IMR-90 (cell line): ENCODE measurements at regions not wholly inside any gene's neighbourhood (a gene's known extent, or its start where the extent isn't known, plus 50 kb on each side); places are given as distances from the start of the nearest gene placed in this dataset.

Experiments used
- ATAC-seq: fragments of 200-7000 bp; cut with Tn5 transposase; 2 replicates; pipeline ENCODE4 v1.9.1; 2020; ENCODE audit warnings: low read depth, mild to moderate bottlenecking, moderate library complexity
- BruUV-seq: library from RNA; stranded (reverse); fragments of 400-500 nt; replicated peaks from 2 replicates; lab custom pipeline; 2021; lab: Mats Ljungman, UMichigan
- CTCF ChIA-PET: fragments of 300-600 bp; formaldehyde crosslinking; extraction: SDS; loops from one replicate; lab custom pipeline; 2021; ENCODE audit warnings: antibody characterized with exemption; lab: Yijun Ruan, JAX
- POLR2A ChIA-PET: fragments of 300-600 bp; sonication (Branson Sonifier 250); formaldehyde crosslinking; loops from one replicate; lab custom pipeline; 2022; ENCODE audit warnings: antibody characterized with exemption; ENCODE audit not compliant: unreplicated experiment; lab: Charles Lee
- DNase-seq: peaks from one replicate; pipeline ENCODE4 v3.0.0; 2013
- H2AFZ ChIP-seq: replicated peaks from 2 replicates; pipeline ENCODE3; 2013; ENCODE audit warnings: low read length, mild to moderate bottlenecking; ENCODE audit not compliant: poor library complexity
- H2AK5ac ChIP-seq: 2 replicates; pipeline ENCODE4 v1.6.1; 2013; ENCODE audit warnings: low read depth, low read length, inconsistent platforms
- H2AK9ac ChIP-seq: replicated peaks from 2 replicates; pipeline ENCODE3; 2013; ENCODE audit warnings: mild to moderate bottlenecking, low read depth, low read length, moderate library complexity; ENCODE audit not compliant: poor library complexity
- H2BK120ac ChIP-seq: 2 replicates; pipeline ENCODE4 v1.6.1; 2013; ENCODE audit warnings: low read depth, low read length, inconsistent platforms
- H2BK15ac ChIP-seq: 3 replicates; pipeline ENCODE4 v1.6.1; 2013; ENCODE audit warnings: low read depth, low read length, inconsistent platforms
- H2BK20ac ChIP-seq: 2 replicates; pipeline ENCODE4 v1.6.1; 2013; ENCODE audit warnings: low read depth, mild to moderate bottlenecking, inconsistent platforms, low read length, moderate library complexity
- H2BK5ac ChIP-seq: 2 replicates; pipeline ENCODE4 v1.6.1; 2013; ENCODE audit warnings: mild to moderate bottlenecking, low read depth, low read length, inconsistent platforms; ENCODE audit not compliant: poor library complexity, severe bottlenecking
- H3K14ac ChIP-seq: replicated peaks from 2 replicates; pipeline ENCODE4 v1.6.1; 2013; ENCODE audit warnings: low read depth, low read length, inconsistent platforms
- H3K18ac ChIP-seq: 2 replicates; pipeline ENCODE4 v1.6.1; 2013; ENCODE audit warnings: low read depth, low read length, control low read depth
- H3K23ac ChIP-seq: 2 replicates; pipeline ENCODE4 v1.6.1; 2013; ENCODE audit warnings: low read depth, low read length, inconsistent platforms
- H3K27ac ChIP-seq: 2 replicates; pipeline ENCODE4 v1.5.1; 2013; ENCODE audit warnings: mild to moderate bottlenecking, control low read depth, low read length; ENCODE audit not compliant: insufficient read depth
- H3K27me3 ChIP-seq: 2 replicates; pipeline ENCODE4 v1.6.1; 2013; ENCODE audit warnings: low read length; ENCODE audit not compliant: control insufficient read depth, insufficient read depth
- H3K36me3 ChIP-seq: 2 replicates; pipeline ENCODE4 v1.6.1; 2013; ENCODE audit warnings: low read length, mixed read lengths; ENCODE audit not compliant: control insufficient read depth, insufficient read depth
- H3K4ac ChIP-seq: 2 replicates; pipeline ENCODE4 v1.6.1; 2013; ENCODE audit warnings: low read depth, low read length, inconsistent platforms
- H3K4me1 ChIP-seq: 2 replicates; pipeline ENCODE4 v1.6.1; 2013; ENCODE audit warnings: low read length, mixed read lengths; ENCODE audit not compliant: control insufficient read depth, insufficient read depth
- H3K4me2 ChIP-seq: 2 replicates; pipeline ENCODE4 v1.6.1; 2013; ENCODE audit warnings: low read depth, mild to moderate bottlenecking, control low read depth, low read length, moderate library complexity
- H3K4me3 ChIP-seq: 2 replicates; pipeline ENCODE4 v1.5.1; 2013; ENCODE audit warnings: low read depth, mild to moderate bottlenecking, control low read depth, low read length, moderate library complexity; ENCODE audit not compliant: insufficient read depth
- H3K56ac ChIP-seq: 2 replicates; pipeline ENCODE4 v1.6.1; 2013; ENCODE audit warnings: low read length, inconsistent platforms; ENCODE audit not compliant: insufficient read depth; ENCODE audit errors: extremely low read depth
- H3K79me1 ChIP-seq, 2 experiments: 2 replicates each; pipeline ENCODE4 v1.6.1; 2013; ENCODE audit warnings: low read length in 2 of 2, inconsistent platforms in 1 of 2, low read depth in 1 of 2
- H3K9ac ChIP-seq: 2 replicates; pipeline ENCODE4 v1.6.1; 2013; ENCODE audit warnings: low read depth, low read length, control low read depth
- H3K9me1 ChIP-seq: 2 replicates; pipeline ENCODE4 v1.6.1; 2013; ENCODE audit warnings: low read length, inconsistent platforms; ENCODE audit not compliant: insufficient read depth
- H3K9me3 ChIP-seq: 2 replicates; pipeline ENCODE4 v1.6.1; 2013; ENCODE audit warnings: low read length; ENCODE audit not compliant: control insufficient read depth, insufficient read depth
- H4K20me1 ChIP-seq: 2 replicates; pipeline ENCODE4 v1.6.1; 2013; ENCODE audit warnings: low read length, inconsistent platforms; ENCODE audit not compliant: insufficient read depth
- H4K5ac ChIP-seq: 2 replicates; pipeline ENCODE4 v1.6.1; 2013; ENCODE audit warnings: mild to moderate bottlenecking, low read depth, low read length, control low read depth
- H4K8ac ChIP-seq, 2 experiments: 2 replicates each; pipeline ENCODE4 v1.6.1; 2013; ENCODE audit warnings: low read depth in 2 of 2, low read length in 2 of 2, control low read depth in 1 of 2, inconsistent platforms in 1 of 2
- H4K91ac ChIP-seq: 2 replicates; pipeline ENCODE4 v1.6.1; 2013; ENCODE audit warnings: low read depth, low read length, inconsistent platforms; ENCODE audit not compliant: insufficient read depth
- BHLHE40 ChIP-seq: fragments of 150-350 bp; IDR thresholded peaks from 2 replicates; pipeline ENCODE4 v1.6.1; 2016; ENCODE audit warnings: mild to moderate bottlenecking, low read depth, low read length
- CHD1 ChIP-seq: IDR thresholded peaks from 2 replicates; pipeline ENCODE4 v1.6.1; 2012; ENCODE audit warnings: low read depth, low read length, improper control_type of control experiment
- ELK1 ChIP-seq: fragments of 150-350 bp; IDR thresholded peaks from 2 replicates; pipeline ENCODE4 v1.6.1; 2016; ENCODE audit warnings: low read depth, mild to moderate bottlenecking, low read length, moderate library complexity, borderline replicate concordance
- FOS ChIP-seq: fragments of 150-350 bp; IDR thresholded peaks from 2 replicates; pipeline ENCODE4 v1.6.1; 2016; ENCODE audit warnings: low read depth, low read length
- MAFK ChIP-seq: IDR thresholded peaks from 2 replicates; pipeline ENCODE4 v1.6.1; 2012; ENCODE audit warnings: low read depth, low read length, improper control_type of control experiment
- MXI1 ChIP-seq: IDR thresholded peaks from 2 replicates; pipeline ENCODE4 v1.6.1; 2012; ENCODE audit warnings: low read depth, mild to moderate bottlenecking, low read length, moderate library complexity, borderline replicate concordance
- POLR2A ChIP-seq: IDR thresholded peaks from 2 replicates; pipeline ENCODE4 v1.6.1; 2012; ENCODE audit warnings: mild to moderate bottlenecking, low read depth, low read length
- RCOR1 ChIP-seq: IDR thresholded peaks from 2 replicates; pipeline ENCODE4 v1.6.1; 2012; ENCODE audit warnings: mild to moderate bottlenecking, low read length, improper control_type of control experiment; ENCODE audit not compliant: insufficient replicate concordance
- WGBS, 2 experiments: methylation state at CpG; one replicate each; pipeline versions ENCODE4 v1.1.5 to v1.1.7; 2013; ENCODE audit warnings: missing lambda C conversion rate in 2 of 2; ENCODE audit not compliant: insufficient read length in 1 of 2; ENCODE audit errors: extremely low coverage in 2 of 2; 5-methylcytosine and 5-hydroxymethylcytosine counted together
- dilution Hi-C: fragments of 300-500 bp; cut with HindIII; formaldehyde crosslinking; loops from one replicate; pipeline ENCODE4 v1.14.3; 2018; ENCODE audit warnings: low sequenced_read_pairs; ENCODE audit not compliant: unreplicated experiment
- in situ Hi-C: fragments of 300-500 bp; cut with MboI; formaldehyde crosslinking; loops from 3 replicates; pipeline ENCODE4 v1.14.3; 2019; ENCODE audit warnings: low sequenced_read_pairs, inconsistent platforms, mixed read lengths
- intact Hi-C: fragments of 100-400 bp; cut with micrococcal nuclease; formaldehyde crosslinking; loops from 2 replicates; pipeline ENCODE4 v1.10.0; 2022

DNA sequence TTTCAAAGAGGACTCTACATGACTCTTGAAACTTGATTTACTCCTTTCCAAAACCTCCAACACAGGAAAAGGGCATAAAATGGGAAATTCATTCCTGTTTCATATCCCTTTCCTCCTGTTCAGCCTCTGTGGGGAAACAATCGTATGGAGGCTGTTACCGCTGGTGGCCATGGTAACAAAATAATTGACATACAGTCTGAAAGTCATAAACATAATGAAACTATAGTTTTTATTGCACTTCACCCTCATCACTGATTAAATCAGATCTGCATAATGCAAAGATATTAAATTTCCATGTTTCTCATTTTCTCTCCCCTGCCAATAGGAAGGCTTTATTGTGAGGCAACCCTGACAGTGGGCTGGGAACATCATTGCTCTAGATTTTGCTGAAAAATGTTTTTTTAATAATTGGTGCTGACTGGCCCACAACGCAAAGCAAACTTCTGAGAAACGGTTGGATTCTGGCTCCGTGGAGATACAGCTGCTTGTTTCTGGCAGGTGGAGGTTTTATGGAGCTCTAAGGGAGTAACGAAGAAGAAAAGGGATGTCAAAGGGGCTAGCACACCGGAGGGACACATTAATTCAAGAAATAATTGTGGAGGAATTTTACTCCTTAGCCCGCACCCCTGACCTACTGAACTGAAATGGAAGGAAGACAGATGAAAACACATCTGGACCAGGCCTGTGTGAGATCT is 154.2 kb upstream of the SHISA6 start:
- no peak overlapping the region for H3K4ac ChIP-seq
- no peak overlapping the region for H2AK5ac ChIP-seq
- H3K36me3 ChIP-seq = no peaks in the 10 kb centered on the region
- no peak overlapping the region for H3K27ac ChIP-seq
- no peak overlapping the region for H2BK20ac ChIP-seq
- no peak overlapping the region for H3K9ac ChIP-seq
- POLR2A ChIA-PET = no interaction called here
- H2AFZ ChIP-seq = no peak overlapping the region
- no peak overlapping the region for H2BK15ac ChIP-seq
- no peak overlapping the region for H3K4me3 ChIP-seq
- no peak overlapping the region for H2BK5ac ChIP-seq
- H3K4me1 ChIP-seq = no peaks in the 10 kb centered on the region
- in situ Hi-C loops (no loop called here), intact Hi-C loops (no loop called here), dilution Hi-C loops (no loop called here)
- no peak overlapping the region for H3K56ac ChIP-seq
- WGBS, 2 experiments = 63% methylated on average over 3 of the region's 8 CpGs; no CpG with 5 or more reads in 1 of the 2 experiments
- H3K9me1 ChIP-seq = no peaks in the 10 kb centered on the region
- CTCF ChIA-PET = no interaction called here
- H4K8ac ChIP-seq = no peak overlapping the region
- no peak overlapping the region for H2AK9ac ChIP-seq
- H3K14ac ChIP-seq = no peak overlapping the region
- no peak overlapping the region for H3K4me2 ChIP-seq
- H4K20me1 ChIP-seq = no peaks in the 10 kb centered on the region
- no peak overlapping the region for H4K91ac ChIP-seq
- H4K5ac ChIP-seq = no peak overlapping the region
- H3K18ac ChIP-seq = no peak overlapping the region
- no peak overlapping the region for H2BK120ac ChIP-seq
- no peak for DNase-seq
- H3K27me3 ChIP-seq = no peaks in the 10 kb centered on the region
- ATAC-seq = no peak
- no TSS peak for BruUV-seq
- H3K9me3 ChIP-seq = peaks cover 18% of the 10 kb centered on the region
- H3K79me1 ChIP-seq = no peaks in the 10 kb centered on the region
- TF ChIP-seq MAFK = no peak
- no peak for TF ChIP-seq POLR2A
- no peak for TF ChIP-seq MXI1
- TF ChIP-seq ELK1 = no peak
- TF ChIP-seq FOS = no peak
- no peak for TF ChIP-seq BHLHE40
- TF ChIP-seq RCOR1 = no peak
- TF ChIP-seq CHD1 = no peak
- no peak overlapping the region for H3K23ac ChIP-seq
